HG02973 (cell line): ENCODE measurements at regions not wholly inside any gene's neighbourhood (a gene's known extent, or its start where the extent isn't known, plus 50 kb on each side); places are given as distances from the start of the nearest gene placed in this dataset.

Experiments
- ATAC-seq: cut with Tn5 transposase; IDR thresholded peaks from one replicate; pipeline ENCODE4 v1.9.1; 2021; ENCODE audit warnings: moderate library complexity; ENCODE audit not compliant: unreplicated experiment

- no peak for ATAC-seq
These were observed 399.6 kb downstream of the LMO7 start for GRCh38 chr13:76035711-76036110.

GRCh38 chr13:76029706-76030105 is 393.6 kb downstream of the LMO7 start:
- no peak for ATAC-seq

GRCh38 chr13:76029088-76029487 is 393.0 kb downstream of the LMO7 start:
- no peak for ATAC-seq

GRCh38 chr13:76027131-76027530 is 391.0 kb downstream of the LMO7 start:
- ATAC-seq: no peak

GRCh38 chr13:76025392-76025791 is 389.3 kb downstream of the LMO7 start:
- ATAC-seq: no peak

- ATAC-seq: no peak
These were observed 388.0 kb downstream of the LMO7 start for GRCh38 chr13:76024151-76024550.

- ATAC-seq: no peak
These were observed 387.5 kb downstream of the LMO7 start for GRCh38 chr13:76023652-76024051.

GRCh38 chr13:76020421-76020955 is 384.4 kb downstream of the LMO7 start:
- ATAC-seq: no peak

GRCh38 chr13:76019421-76020044 is 383.4 kb downstream of the LMO7 start:
- no peak for ATAC-seq

- no peak for ATAC-seq
These were observed 381.9 kb downstream of the LMO7 start for GRCh38 chr13:76017861-76018556.

GRCh38 chr13:76016799-76017400 is 380.8 kb downstream of the LMO7 start:
- ATAC-seq: peak; percentile 92

GRCh38 chr13:76014406-76015318 is 378.5 kb downstream of the LMO7 start:
- no peak for ATAC-seq

- ATAC-seq: no peak
These were observed 376.1 kb downstream of the LMO7 start for GRCh38 chr13:76012091-76012721.

- ATAC-seq: peak; percentile 76
These were observed 373.2 kb downstream of the LMO7 start for GRCh38 chr13:76009267-76009890.

- no peak for ATAC-seq
These were observed 368.3 kb downstream of the LMO7 start for GRCh38 chr13:76004416-76004815.

- ATAC-seq: no peak
These were observed 364.0 kb downstream of the LMO7 start for GRCh38 chr13:76000131-76000530.

GRCh38 chr13:75996582-75996981 is 360.5 kb downstream of the LMO7 start:
- ATAC-seq: no peak

- no peak for ATAC-seq
These were observed 359.8 kb downstream of the LMO7 start for GRCh38 chr13:75995966-75996365.

- no peak for ATAC-seq
These were observed 357.7 kb downstream of the LMO7 start for GRCh38 chr13:75993823-75994222.

- ATAC-seq: no peak
These were observed 357.1 kb downstream of the LMO7 start for GRCh38 chr13:75993241-75993640.
